NAMALWA (cell line): ENCODE measurements at regions not wholly inside any gene's neighbourhood (a gene's known extent, or its start where the extent isn't known, plus 50 kb on each side); places are given as distances from the start of the nearest gene placed in this dataset.
A peak's percentile ranks its signal among the peaks of the same experiment; 100 is the strongest.

Source experiments
- DNase-seq: peaks from one replicate; pipeline ENCODE4 v3.0.0-alpha.2; 2015; ENCODE audit warnings: low spot score

DNA sequence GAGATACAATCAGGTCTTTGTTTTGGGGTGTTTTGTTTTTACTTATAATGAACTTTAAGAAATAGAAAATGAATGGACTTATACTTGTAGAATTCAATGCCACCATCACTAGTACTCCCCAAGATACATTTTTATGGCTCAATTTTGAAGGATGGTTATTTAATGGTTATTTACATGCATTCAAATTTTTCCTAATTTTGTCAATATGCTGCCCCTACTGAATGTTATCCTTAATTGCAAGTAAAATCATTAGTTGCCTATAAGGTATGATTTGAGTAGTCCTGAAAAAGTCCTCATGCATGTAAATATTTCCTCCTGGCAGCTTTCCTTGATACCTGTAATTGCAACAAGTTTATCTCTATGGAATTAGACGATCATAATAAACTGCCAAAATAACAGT, 391.2 kb downstream of the BCAT1 start:
- no peak for DNase-seq

GRCh38 chr12:24555730-24556129, 393.2 kb downstream of the BCAT1 start:
- no peak for DNase-seq

DNA sequence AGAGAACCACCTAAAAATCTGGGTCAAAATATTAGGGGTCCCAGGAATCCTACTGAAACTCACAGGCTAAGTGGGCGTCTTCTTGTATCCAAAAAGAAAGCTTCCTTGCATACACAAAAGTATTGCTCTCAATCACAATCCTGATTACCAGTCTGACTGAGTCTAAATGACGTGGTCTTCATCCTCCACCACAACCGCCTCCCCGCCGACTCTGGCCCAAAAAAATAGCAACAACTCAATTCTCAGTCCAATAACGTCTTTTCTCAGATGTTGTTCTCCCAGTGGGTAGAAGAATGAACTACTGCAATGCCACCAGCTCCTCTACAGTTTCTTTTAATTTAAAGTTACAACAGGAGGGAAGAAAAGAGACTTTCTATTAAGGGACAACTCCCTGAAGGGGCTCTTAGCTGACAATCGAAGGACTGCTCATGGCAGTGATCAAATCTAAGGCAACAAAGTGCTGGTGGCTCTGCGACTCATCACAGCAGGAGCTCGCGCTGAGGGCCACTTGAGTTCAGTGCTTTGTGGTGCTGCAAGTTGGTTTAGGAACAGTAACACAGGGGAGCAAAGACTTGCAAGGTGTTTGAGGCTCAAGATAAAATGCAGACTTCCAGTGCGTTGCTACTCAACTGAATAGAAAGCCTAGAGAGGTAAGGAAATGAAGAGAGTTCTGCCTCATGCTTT, 394.1 kb downstream of the BCAT1 start:
- no peak for DNase-seq

GRCh38 chr12:24553259-24553658, 395.6 kb downstream of the BCAT1 start:
- no peak for DNase-seq

DNA sequence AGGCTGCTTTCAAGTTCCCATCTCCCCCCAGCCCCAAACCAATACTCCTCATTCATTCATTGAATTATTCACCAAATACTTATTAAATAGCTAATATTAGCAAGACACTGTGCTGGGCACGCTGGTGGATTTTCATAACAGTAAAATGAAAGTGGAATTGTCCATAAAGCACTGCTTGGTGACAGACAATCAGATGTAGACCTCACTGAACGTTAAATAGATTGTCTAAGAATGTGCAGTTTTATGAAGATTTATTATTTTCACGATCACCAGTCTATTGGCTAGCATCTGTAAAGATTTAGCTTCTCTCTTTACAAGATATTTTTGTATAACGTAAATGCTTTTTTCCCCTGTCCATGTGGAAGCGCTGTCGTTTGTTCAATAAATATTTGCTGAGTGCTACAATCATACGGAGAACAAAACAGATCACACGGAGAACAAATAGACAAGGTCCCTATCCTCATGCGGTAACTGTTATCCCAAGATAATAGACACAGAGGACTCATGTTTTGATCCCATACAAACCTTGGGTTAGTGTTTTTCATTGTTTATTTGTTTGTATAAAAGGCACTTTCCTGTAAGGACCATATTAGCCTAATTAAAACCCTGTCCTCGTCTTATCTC, 397.6 kb downstream of the BCAT1 start:
- DNase-seq = no peak

GRCh38 chr12:24550609-24551008, 398.3 kb downstream of the BCAT1 start:
- DNase-seq = no peak

DNA sequence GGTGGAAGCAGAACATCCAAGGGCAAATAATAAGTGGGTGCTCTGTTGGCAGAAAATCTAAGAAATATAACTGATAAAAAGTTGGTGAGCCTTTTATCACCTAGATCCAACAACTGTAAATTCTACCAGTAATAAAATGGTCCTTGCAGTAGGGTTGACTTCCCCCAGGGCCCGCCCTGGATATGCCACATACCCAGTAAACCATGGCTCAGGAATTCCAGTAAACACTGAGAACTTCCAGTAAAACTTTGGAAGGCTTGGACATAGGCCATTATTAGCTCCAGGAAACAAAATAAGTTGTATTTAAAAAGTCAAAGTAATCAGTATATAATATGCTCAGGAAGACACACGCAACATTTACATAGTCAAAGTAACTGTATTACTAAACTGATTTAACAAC, 402.2 kb downstream of the BCAT1 start:
- no peak for DNase-seq

- no peak for DNase-seq
Observed at GRCh38 chr12:24546084-24546483, 402.8 kb downstream of the BCAT1 start.

DNA sequence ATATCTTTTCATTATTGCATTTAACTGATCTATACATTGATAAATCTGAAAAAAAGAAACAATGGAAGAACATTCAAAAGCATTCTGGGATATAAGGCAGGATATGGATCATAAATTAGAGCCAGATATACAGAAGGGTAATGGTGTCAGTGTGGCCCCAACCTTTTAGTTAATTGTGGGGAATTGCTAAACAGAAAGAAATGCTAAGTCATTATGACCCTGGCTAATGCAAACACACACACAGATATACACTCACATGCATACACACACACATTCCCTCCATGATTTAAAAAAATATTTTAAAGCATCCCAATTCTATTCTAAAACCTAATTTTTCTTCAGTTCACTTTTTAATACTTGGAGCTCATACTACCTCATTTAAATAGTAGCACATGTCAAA, 404.5 kb downstream of the BCAT1 start:
- DNase-seq = no peak

GRCh38 chr12:24541193-24541871, 407.6 kb downstream of the BCAT1 start:
- DNase-seq = no peak

DNA sequence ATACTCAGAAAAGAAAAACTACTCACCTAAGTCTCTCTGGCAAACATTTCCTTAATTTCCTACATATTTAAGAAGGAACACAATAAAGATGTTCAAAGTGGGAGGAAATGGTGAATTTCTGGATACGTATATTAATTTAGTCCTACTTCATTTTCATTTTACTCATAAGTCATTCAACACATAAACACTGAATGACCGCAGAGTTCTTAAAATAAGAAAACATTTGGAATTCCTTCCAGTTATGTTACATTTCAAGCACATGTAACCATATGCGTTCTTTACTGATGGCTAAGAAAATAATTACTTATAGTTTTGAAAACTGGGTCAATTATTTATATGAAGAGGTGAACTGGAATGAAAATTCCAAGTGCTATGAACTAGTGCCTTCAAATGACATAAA, 409.3 kb downstream of the BCAT1 start:
- no peak for DNase-seq

DNA sequence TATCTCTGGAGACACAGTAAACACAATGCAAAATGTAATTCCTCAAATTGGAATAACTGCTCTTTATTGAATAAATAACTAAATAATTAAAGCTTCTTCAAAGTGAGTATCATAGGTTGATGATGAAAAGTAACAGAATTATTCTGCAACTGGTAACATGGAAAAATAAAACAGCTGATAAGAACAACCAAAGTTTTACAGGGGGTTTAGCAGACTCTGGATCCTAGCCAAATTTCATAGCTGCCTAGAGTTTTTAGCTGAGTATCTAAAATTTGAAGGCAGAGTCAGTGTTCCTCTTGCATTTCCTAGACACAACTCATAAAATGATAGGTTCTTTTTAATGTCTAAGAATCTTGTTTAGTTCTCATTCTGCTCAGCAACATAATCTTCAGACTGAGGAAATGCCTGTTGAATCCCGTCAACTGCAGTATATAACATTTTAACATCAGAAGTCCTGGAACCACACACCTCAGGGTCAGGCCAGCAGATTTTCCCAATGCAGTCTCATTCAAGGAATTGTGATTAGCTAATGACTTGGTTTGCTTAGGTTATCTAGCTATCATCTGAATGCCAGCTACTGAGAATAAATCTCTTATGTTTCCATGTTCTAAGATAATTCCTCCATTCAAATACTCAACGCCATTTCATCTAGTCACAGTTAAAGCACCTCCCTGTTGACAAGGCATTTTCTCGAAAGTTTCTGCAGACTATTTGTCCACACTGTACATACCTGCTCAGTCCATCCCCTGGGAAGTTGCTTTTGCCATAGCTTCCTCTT, 411.6 kb downstream of the BCAT1 start:
- DNase-seq = peak; percentile 59

GRCh38 chr12:24535334-24536069, 413.4 kb downstream of the BCAT1 start:
- peak; percentile 73 for DNase-seq

DNA sequence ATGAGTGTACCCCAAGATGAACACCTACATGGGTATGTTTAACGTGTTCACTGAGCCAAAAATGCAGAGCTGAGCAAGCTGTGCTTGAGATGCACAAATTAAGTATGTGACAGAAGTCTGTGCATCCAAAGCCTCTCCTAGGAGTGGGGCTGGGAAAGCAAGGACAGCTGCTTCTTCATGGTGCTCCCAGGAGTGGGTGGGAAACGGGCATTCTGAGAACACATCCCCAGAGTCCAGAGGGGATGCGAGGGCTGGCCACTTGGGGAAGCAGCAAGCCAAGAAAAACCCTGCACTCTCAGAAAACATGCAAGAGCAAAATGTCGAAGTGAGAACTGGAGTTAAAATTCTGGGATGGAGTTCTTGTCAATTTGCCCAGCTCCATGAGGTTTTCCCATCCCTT, 414.3 kb downstream of the BCAT1 start:
- peak; percentile 63 for DNase-seq

DNA sequence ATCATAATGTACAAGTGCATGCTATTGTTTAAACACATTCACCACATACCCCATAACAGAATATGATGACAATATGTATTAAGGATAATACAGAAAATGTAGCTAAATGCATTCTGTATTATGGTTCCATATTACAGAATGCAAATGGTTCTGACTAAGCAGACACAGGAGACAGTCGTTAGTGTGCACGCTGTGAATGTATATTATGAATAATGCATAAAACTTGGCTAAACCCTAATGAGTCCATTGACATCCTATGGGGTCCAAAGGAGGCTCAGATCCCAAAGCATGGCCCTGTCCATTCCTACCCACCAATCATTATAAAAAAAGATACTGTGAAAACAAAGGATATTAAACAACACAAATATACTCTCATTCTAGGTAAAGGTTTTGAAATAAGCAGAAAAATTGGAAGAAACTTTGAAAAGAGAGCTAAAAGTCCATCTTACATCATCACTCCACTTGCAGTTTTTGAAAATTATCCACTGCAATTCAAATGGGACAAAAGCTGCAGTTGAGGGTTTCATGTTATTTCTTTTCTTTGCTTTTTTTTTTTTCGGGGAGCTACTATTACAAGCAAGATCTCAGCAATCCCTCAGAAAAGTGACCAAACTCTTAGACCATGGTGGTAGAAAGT, 415.1 kb downstream of the BCAT1 start:
- DNase-seq = peak; percentile 42

- DNase-seq = peak; percentile 57
Observed at GRCh38 chr12:24530689-24531088, 418.2 kb downstream of the BCAT1 start.

DNA sequence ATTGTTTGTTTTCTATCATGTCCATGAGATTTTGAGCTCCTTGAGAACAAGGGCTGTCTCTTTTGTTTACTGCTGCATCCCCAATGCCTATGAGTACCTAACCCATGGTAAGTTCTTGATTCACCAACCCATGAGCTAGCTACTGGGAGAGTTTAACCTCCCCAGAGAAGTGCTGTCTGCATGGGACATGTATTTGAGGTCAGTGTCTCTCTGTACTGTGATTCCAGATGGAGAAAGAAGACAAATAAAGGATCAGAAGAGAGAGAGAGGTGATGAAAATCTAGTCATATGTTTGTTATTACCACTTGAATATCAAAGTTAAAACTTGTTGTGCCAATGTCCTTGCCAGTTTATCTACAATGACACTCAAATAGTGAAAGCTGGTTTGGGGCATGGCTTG, 421.8 kb downstream of the BCAT1 start:
- no peak for DNase-seq

DNA sequence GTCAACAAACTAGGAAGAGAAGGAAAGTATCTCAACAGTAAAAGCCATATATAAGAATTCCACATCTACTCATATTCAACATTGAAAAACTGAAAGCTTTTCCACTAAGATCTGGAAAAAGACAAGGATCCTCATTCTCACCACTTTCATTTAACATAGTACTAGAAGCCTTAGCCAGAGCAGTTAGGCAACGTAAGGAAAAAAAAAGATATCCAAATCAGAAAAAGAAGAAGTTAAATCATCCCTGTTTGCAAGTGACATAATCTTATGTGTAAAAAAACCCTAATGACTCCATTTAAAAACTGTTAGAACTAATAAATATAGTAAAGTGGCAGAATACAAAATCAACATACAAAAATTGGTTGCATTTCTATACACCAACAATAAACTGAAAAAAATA, 426.2 kb downstream of the BCAT1 start:
- no peak for DNase-seq

- no peak for DNase-seq
Observed at GRCh38 chr12:24519759-24520158, 429.1 kb downstream of the BCAT1 start.

- DNase-seq = no peak
Observed at GRCh38 chr12:24517000-24517399, 431.9 kb downstream of the BCAT1 start.

DNA sequence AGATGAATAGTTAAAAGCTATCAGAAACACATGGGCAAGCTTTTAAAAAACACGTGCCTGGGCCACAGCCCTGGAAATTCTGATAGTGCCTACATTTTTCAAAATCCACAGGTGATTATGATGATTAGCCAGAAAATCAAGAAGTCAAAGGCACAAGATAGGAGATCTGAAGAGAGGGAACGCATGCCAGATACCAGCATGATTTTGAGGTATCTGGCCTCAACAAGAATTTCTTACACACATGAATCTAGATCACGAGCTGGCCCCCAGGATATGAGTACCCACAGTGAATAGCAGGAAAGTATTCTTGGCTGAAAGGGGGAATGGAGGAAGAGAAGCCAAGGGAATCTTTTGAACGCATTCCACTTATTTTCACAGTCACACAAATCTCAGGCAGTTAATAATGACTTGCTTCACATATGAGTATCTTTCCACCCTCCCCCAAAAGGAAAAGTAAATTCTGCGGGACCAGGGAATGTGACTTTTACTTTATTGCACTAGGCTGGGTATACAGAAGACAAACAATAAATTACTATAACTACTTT, 438.2 kb downstream of the BCAT1 start:
- no peak for DNase-seq
